ENCODE measurements at regions not wholly inside any gene's neighbourhood (a gene's known extent, or its start where the extent isn't known, plus 50 kb on each side); places are given as distances from the start of the nearest gene placed in this dataset.
"Not testable (repeated sequence)": the region's sequence is repeated elsewhere in the genome, so short reads cannot be mapped to it uniquely, and the experiment has no call there.

DNA sequence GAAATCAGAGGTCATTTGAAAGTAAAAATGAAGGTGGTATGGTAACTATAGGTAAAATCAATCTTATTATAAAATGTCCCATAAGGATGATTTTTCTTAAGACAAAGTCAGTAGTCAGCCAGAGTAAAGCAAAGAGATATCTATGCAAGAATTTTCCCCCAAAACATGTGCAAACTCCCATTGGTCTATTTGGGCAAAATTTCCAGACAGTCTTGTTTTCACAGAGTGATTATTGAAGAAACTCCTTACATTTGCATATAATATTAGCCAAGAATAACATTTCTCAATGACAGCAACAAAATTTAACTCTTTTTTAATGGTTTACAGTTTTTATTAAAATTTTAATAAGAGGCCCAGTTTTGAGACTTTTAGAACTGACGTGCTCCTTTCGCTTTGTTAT lies 406.1 kb upstream of the GRAMD2B start:
- Histone ChIP-seq H3K4me1 (replicated peaks) (peaks cover 22% of the 10 kb centered on the region), H3K4me3 (no peak overlapping the region), H3K27ac (no peak overlapping the region), H3K36me3 (no peaks in the 10 kb centered on the region), H3K27me3 (replicated peaks) (no peaks in the 10 kb centered on the region), H3K9me3 (replicated peaks) (no peaks in the 10 kb centered on the region)
- no peak for DNase-seq (ENCODE audit: low read depth in 1 of 2, low spot score in 2 of 2)

DNA sequence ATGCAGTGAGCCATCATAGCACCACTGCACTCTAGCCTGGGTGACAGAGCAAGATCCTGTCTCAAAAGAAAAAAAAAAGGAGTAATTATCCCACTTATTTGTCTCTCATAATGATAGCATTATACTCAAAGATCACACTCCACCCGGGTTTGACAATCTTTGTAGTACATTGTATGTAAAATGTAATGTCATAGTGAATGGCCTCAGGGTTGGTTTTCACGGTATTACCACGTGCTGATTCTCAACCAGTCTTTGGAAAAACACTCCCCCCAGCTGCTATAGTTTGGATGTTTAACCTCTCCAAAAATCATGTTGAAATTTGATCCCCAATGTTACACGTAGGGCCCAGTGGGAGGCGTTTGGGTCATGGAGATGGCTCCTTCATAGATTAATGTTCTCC lies 402.4 kb upstream of the GRAMD2B start:
- Histone ChIP-seq H3K4me1 (replicated peaks) (peaks cover 1% of the 10 kb centered on the region), H3K27ac (no peak overlapping the region), H3K36me3 (no peaks in the 10 kb centered on the region), H3K9me3 (replicated peaks) (no peaks in the 10 kb centered on the region), H3K4me3 (no peak overlapping the region), H3K27me3 (replicated peaks) (no peaks in the 10 kb centered on the region)
- DNase-seq (ENCODE audit: low read depth in 1 of 2, low spot score in 2 of 2), result no peak

DNA sequence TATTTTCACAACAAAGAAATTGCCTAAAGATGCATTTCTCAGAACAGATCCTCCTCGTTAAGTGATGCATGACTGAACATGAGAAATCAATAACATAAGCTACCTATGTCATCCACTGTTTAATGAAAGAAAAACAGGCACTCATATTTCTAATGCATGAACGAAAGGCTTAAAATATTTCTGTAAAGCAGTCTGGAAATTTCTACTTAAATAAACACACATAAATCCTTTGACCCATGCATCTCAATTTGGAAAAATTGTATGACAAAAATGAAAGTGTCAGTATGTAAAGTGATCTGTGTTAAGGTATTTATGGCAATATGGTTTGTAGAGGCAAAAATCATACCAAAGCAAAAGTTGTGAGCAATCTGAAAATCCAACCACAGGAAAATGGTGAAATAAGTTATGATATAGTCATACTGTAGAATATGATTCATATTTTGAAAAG lies 399.2 kb upstream of the GRAMD2B start:
- Histone ChIP-seq H3K36me3 (no peaks in the 10 kb centered on the region), H3K27me3 (replicated peaks) (no peaks in the 10 kb centered on the region), H3K4me1 (replicated peaks) (no peaks in the 10 kb centered on the region), H3K27ac (no peak overlapping the region), H3K4me3 (no peak overlapping the region), H3K9me3 (replicated peaks) (peaks cover 4% of the 10 kb centered on the region; the same call in 1 of the 2 replicates)
- DNase-seq (ENCODE audit: low read depth in 1 of 2, low spot score in 2 of 2), result no peak

DNA sequence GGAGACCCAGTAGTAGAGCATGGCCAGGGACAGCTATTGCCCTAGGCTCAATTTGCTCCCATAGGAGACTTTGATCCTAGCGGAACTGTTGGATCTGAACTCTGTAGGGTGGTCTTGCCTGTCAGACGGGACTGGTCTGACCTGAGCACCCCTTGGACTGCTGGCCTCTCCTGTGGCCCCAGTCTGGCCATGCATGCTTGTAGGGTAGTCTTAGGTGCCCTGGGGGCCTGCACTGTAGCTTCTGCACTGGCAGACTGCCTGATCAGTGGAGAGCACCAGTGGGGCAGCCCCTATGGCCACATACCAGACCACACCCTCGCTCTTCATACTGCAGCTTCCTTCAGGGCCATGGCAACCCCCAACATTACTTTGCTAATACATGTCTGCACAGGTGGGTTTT lies 396.1 kb upstream of the GRAMD2B start:
- no peak for DNase-seq (ENCODE audit: low read depth in 1 of 2, low spot score in 2 of 2)

DNA sequence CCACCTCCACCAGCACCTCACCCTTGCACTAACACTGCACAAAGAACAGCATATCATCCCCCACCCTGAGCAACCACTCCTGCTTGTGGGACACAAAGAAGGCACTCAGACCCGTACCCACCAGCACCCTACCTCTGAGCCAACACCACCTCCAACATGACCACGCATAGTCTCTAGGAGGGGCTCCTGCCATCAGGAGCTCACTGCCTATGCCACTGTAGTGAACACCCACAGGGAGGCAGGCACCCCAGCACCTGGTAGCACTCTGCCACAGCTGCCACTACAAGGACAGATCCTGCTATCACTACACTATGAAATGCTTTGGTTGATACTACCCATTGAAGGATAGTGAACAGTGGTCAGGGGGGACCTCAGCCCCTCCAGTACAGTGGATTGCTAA lies 395.6 kb upstream of the GRAMD2B start:
- H3K27me3 ChIP-seq (replicated peaks), result no peaks in the 10 kb centered on the region
- H3K27ac ChIP-seq, result no peak overlapping the region

More for the DNA sequence above, 396.1 kb upstream of the GRAMD2B start:
- Histone ChIP-seq H3K4me1 (replicated peaks) (no peaks in the 10 kb centered on the region), H3K27me3 (replicated peaks) (no peaks in the 10 kb centered on the region), H3K27ac (no peak overlapping the region), H3K36me3 (no peaks in the 10 kb centered on the region), H3K4me3 (no peak overlapping the region), H3K9me3 (replicated peaks) (peaks cover 11% of the 10 kb centered on the region)

DNA sequence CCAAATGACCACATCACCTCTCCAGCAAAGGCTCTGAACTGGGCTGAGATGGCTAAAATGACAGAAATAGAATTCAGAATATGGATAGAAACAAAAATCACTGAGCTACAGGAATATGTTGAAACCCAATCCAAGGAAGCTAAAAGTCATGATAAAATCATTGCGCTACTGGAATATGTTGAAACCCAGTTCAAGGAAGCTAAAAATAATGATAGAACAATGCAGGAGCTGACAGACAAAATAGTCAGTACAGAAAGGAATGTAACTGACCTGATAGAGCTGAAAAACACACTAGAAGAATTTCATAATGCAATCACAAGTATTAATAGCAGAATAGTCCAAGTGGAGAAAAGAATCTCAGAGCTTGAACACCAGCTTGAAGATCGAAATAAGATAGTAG lies 394.9 kb upstream of the GRAMD2B start:
- no peaks in the 10 kb centered on the region for H3K4me1 ChIP-seq (replicated peaks)
- no peak overlapping the region for H3K4me3 ChIP-seq
- H3K9me3 ChIP-seq (replicated peaks), result peaks cover 11% of the 10 kb centered on the region
- H3K27ac ChIP-seq, result no peak overlapping the region
- H3K36me3 ChIP-seq, result no peaks in the 10 kb centered on the region
- no peak for DNase-seq (ENCODE audit: low read depth in 1 of 2, low spot score in 2 of 2)
- H3K27me3 ChIP-seq (replicated peaks), result no peaks in the 10 kb centered on the region

More for the DNA sequence above, 395.6 kb upstream of the GRAMD2B start:
- Histone ChIP-seq H3K4me3 (no peak overlapping the region), H3K36me3 (no peaks in the 10 kb centered on the region), H3K4me1 (replicated peaks) (no peaks in the 10 kb centered on the region), H3K9me3 (replicated peaks) (peaks cover 11% of the 10 kb centered on the region)
- no peak for DNase-seq (ENCODE audit: low read depth in 1 of 2, low spot score in 2 of 2)

DNA sequence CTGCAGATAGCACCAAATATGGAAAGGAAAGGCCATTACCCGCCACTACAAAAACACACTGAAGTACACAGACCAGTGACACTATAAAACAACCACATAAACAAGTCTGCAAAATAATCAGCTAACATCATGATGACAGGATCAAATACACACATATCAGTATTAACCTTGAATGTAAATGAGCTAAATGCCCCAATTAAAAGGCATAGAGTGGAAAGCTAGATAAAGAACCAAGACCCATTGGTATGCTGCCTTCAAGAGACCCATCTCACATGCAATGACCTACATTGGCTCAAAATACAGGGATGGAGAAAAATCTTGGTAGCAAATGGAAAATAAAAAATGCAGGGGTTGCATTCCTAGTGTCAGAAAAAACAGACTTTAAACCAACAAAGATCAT lies 393.9 kb upstream of the GRAMD2B start:
- H3K27me3 ChIP-seq (replicated peaks); H3K4me3 ChIP-seq; H3K4me1 ChIP-seq (replicated peaks); DNase-seq (ENCODE audit: low read depth in 1 of 2, low spot score in 2 of 2); H3K36me3 ChIP-seq; H3K27ac ChIP-seq: not testable (repeated sequence)
- H3K9me3 ChIP-seq (replicated peaks), result peaks cover 11% of the 10 kb centered on the region

DNA sequence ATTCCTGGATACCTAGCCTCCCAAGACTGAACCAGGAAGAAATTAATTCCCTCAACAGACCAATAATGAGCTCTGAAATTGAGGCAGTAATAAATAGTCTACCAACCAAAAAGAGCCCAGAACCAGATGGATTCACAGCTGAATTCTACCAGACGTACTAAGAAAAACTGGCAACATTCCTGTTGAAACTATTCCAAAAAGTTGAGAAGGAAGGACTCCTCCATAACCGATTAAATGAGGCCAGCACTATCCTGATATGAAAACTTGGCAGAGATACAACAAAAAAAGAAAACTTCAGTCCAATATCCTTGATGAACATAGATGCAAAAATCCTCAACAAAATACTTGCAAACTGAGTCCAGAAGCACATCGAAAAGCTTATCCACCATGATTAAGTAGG lies 392.5 kb upstream of the GRAMD2B start:
- no peaks in the 10 kb centered on the region for H3K36me3 ChIP-seq
- no peaks in the 10 kb centered on the region for H3K27me3 ChIP-seq (replicated peaks)
- H3K4me1 ChIP-seq (replicated peaks), result no peaks in the 10 kb centered on the region
- no peak overlapping the region for H3K27ac ChIP-seq
- H3K4me3 ChIP-seq, result no peak overlapping the region
- H3K9me3 ChIP-seq (replicated peaks), result peaks cover 11% of the 10 kb centered on the region
- DNase-seq (ENCODE audit: low read depth in 1 of 2, low spot score in 2 of 2), result no peak

DNA sequence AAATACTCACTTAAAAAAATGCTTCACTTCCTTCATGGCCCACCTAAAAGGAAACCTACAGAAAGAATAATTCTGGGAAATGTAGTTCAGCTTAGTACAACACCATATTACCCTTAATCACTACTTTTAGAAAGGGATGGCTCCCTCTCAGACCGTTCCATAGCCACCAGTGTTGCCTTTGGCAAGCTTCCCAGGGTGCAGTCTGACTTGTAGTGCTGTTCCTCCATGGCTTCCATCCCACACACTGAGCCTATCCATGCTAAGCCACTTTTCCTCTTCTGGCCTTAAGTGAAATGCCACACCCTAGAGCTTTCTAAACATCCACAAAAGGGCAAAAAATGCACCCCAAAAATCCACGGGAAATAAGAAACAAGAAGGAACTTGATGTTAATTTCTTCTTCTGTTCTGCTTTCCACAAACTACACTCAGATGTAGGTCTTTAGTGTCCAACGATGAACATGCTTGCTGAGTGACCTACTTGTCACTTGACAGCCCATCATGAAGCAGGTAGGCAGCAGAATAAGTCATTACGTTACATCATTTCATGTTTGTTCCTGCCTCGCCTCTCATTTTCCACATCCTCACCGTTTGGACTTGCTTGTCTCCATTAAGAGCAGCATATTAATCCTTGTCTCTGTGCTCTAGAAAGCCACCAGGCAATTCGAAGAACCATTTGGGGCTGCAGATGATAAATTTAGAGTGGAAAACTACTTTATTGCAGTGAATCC lies 391.1 kb upstream of the GRAMD2B start:
- H3K27me3 ChIP-seq (replicated peaks), result no peaks in the 10 kb centered on the region
- no peaks in the 10 kb centered on the region for H3K4me1 ChIP-seq (replicated peaks)
- no peak for DNase-seq (ENCODE audit: low read depth in 1 of 2, low spot score in 2 of 2)
- H3K4me3 ChIP-seq, result no peak overlapping the region
- H3K36me3 ChIP-seq, result no peaks in the 10 kb centered on the region
- H3K27ac ChIP-seq, result no peak overlapping the region
- H3K9me3 ChIP-seq (replicated peaks), result peaks cover 11% of the 10 kb centered on the region

DNA sequence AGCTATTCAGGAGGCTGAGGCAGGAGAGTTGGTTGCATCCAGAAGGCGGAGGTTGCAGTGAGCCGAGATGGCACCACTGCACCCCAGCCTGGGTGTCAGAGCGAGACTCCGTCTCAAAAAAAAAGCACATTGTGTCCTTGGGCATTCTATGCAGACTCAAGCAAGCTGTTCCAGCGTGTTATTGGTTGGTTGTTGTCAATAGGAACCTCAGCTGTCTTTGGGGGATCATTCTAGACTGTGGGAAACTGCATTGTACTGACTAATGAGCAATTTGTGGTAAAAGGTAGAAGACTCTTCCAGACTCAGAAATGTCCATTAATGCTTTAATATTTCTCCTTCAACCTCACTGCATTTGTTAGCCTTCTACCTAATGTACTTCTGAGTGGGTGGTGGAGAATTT lies 379.5 kb upstream of the GRAMD2B start:
- Histone ChIP-seq H3K27ac (no peak overlapping the region), H3K4me1 (replicated peaks) (no peaks in the 10 kb centered on the region), H3K27me3 (replicated peaks) (no peaks in the 10 kb centered on the region), H3K9me3 (replicated peaks) (no peaks in the 10 kb centered on the region), H3K4me3 (no peak overlapping the region), H3K36me3 (no peaks in the 10 kb centered on the region)
- DNase-seq (ENCODE audit: low read depth in 1 of 2, low spot score in 2 of 2), result no peak

DNA sequence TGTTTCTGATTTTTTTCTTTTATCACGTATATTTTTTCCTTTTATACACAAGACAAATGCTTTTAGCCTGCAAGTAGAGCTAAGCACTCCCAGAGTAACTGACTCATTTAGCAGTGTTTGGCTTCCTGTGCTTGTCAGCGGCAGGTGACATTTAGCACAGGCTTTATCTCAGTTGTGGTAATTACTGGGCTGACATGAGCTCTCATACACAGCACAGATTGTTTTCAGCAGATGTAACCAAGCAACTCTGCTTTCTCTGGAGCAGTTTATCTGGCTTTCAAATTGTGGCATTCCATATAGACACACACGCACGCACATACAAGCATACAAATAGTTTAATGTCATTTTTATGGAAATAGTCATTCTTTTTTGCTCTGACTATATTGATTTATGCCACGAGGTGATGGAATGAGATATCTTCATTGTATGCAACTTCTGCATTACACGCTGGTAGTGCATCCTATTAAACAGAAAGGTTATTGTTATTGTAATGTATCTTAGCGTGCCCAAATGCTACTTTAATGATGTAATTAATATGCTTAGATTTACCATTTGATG lies 379.0 kb upstream of the GRAMD2B start:
- no peak overlapping the region for H3K4me3 ChIP-seq
- DNase-seq (ENCODE audit: low read depth in 1 of 2, low spot score in 2 of 2), result no peak
- H3K27me3 ChIP-seq (replicated peaks), result no peaks in the 10 kb centered on the region
- no peaks in the 10 kb centered on the region for H3K9me3 ChIP-seq (replicated peaks)
- no peaks in the 10 kb centered on the region for H3K4me1 ChIP-seq (replicated peaks)
- no peak overlapping the region for H3K27ac ChIP-seq
- H3K36me3 ChIP-seq, result no peaks in the 10 kb centered on the region

DNA sequence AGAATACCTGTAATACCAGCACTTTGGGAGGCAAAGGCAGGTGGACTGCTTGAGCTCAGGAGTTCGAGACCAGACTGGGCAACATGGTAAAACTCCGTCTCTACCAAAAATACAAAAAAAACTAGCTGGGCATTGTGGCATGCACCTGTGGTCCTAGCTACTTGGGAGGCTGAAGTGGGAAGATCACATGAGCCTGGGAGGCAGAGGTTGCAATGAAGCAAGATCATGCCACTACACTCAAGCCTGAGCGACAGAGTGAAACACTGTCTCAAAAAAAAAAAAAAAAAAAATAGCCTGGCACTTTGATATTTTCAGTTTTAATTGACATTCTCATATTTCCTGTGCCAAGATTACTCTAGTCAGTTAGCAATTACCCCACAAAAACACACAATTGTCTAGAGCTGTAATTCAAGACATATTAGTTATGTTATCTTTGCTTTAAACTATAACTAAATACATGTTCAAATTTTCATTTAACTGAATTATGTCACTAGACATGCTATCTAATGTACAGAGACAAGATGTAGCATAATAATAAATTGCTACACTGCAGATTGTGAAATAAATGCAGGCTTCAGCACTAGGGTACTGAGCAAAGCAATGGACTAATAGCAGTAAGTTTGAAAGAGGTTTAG lies 378.2 kb upstream of the GRAMD2B start:
- Histone ChIP-seq H3K4me1 (replicated peaks) (no peaks in the 10 kb centered on the region), H3K9me3 (replicated peaks) (no peaks in the 10 kb centered on the region), H3K27ac (no peak overlapping the region), H3K4me3 (no peak overlapping the region), H3K27me3 (replicated peaks) (no peaks in the 10 kb centered on the region), H3K36me3 (no peaks in the 10 kb centered on the region)
- DNase-seq (ENCODE audit: low read depth in 1 of 2, low spot score in 2 of 2), result no peak

DNA sequence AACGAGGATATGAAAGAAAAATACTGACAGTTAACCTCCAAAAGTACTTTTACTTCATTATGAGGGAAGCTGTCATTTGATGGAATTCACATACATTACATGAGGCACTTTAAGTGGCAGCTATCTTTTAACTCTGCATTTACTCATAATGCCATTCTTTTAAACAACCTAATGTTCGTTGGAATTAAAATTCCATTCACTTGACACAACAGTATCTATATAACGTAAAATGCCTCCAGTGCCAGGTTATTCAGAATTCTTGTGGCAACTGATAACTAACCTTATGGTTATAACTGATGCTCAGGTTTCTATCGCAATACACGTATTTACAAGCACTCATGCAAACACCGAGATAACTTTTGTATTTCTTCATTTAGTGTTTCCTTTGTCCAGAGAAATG lies 376.9 kb upstream of the GRAMD2B start:
- no peaks in the 10 kb centered on the region for H3K36me3 ChIP-seq
- H3K9me3 ChIP-seq (replicated peaks), result no peaks in the 10 kb centered on the region
- H3K27me3 ChIP-seq (replicated peaks), result no peaks in the 10 kb centered on the region
- no peaks in the 10 kb centered on the region for H3K4me1 ChIP-seq (replicated peaks)
- no peak overlapping the region for H3K4me3 ChIP-seq
- DNase-seq (ENCODE audit: low read depth in 1 of 2, low spot score in 2 of 2), result no peak
- H3K27ac ChIP-seq, result no peak overlapping the region

DNA sequence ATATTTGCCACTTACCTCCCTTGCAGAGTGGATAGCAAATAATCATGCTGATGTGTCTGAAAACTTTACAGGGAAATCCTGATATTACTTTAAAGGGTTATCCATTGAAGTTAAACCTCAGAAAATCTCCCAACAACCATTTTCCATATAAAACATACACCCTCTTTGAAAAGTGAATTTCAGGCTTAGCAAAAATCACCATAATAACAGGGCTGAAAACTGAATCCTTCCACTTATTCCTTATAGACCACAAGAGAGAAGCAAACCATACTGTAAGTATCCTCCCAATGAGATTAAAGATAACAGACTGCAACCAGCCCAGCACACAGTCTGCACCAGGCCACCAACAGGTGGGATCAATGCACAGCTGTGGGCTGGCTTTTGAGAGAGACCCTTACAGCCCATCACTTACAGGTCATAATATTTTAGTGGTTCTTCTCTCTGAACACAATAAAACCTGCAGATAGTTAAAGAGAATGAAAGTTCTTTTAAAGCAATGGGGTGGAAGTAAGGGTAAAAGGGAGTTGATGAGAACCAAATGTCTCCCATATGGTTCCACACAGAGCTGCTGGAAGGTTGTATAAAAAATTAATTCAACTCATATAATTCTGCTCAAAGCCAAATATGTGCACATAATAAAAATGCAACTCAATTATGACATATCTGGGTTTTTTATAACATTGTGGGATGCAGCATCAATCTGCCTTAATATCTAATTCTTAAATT lies 376.2 kb upstream of the GRAMD2B start:
- no peak overlapping the region for H3K4me3 ChIP-seq
- DNase-seq (ENCODE audit: low read depth in 1 of 2, low spot score in 2 of 2), result no peak
- H3K4me1 ChIP-seq (replicated peaks), result no peaks in the 10 kb centered on the region
- H3K27ac ChIP-seq, result no peak overlapping the region
- no peaks in the 10 kb centered on the region for H3K27me3 ChIP-seq (replicated peaks)
- H3K36me3 ChIP-seq, result no peaks in the 10 kb centered on the region
- H3K9me3 ChIP-seq (replicated peaks), result no peaks in the 10 kb centered on the region

Data from SJSA1 (cell line).